Forelimb muscle (tissue), 1 donor: ENCODE measurements at regions not wholly inside any gene's neighbourhood (a gene's known extent, or its start where the extent isn't known, plus 50 kb on each side); places are given as distances from the start of the nearest gene placed in this dataset.
"Not testable (repeated sequence)": the region's sequence is repeated elsewhere in the genome, so short reads cannot be mapped to it uniquely, and the experiment has no call there.

ENCODE experiments used
- DNase-seq: peaks from one replicate; pipeline ENCODE4 v3.0.0-alpha.2; 2013; ENCODE audit warnings: low read depth

DNA sequence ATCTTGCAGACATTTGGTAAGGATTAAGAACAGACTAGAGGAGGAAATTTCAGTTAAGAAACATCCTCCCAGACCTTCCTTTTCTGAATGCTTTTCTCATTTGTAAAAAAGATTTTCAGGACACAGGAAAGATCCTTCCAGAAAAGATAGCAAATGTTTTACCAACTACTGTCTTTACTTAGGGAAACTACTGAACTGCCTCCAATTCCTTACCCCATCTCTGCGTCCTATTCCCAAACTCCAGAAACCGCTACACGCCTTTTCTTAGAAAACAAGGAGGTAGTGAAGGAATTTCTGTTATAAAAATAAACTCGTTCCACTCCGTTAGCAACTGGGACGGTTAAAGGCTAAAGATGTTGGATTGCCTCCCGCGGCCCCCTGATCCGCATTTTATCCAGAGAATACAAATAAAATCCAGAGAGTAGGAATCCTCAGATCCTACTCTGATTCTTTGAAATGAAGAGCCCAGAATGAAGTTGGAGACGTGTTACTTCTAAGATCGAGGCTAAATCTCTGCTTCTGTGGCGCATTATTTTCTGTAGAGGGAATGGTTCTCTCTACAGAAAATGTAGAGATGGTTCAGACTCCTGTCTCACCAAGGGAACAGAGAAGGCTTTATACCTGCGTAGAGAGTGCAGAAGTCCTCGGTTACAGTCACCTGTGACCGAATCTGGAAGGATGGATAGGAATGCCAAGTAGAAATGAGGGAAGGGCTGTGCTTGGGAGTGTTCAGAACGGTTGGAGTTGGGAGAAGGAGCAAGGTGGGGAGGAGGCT lies 133.0 kb downstream of the GPX5 start:
- no peak for DNase-seq

DNA sequence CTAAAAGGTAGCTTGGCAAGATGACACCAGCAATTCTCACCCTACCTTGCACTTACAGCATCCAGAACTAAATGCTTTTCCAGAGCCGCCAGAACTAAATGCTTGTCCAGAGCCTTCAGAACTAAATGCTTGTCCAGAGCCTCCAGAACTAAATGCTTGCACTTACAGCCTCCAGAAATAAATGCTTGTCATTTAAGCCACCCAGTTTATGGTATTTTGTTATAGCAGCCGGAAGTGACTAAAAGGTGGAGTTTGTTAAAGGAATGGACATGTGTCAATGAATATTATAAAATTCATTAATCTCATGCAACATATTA lies 133.5 kb downstream of the GPX5 start:
- no peak for DNase-seq

DNA sequence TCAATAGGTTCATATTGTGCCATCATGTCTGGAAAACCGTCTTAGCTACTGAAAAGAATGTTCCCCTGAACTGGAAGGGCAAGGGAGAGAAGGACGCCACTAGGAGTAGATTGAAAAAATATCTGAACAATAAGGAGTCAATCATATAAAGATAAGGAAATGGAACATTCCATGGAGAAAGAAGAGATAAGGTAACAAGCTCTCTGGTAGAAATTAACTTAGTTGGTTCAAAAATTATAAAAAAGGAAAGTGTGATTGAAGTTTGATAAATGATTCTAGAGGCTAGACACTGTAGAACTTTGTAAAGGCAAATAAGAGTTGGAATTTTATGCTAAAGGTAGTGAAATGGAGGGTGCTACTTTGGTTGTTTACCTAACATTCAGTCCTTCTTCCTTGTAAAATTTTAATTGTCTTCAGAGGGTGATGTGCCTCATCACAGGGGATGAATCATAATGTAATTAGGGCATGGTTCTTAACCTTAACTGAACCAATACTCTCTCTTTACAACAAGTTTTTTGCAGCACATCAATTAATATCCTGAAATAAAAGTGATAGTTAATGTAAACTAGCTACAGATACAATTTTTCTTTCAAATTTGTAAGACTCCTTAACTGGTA lies 135.5 kb downstream of the GPX5 start:
- no peak for DNase-seq

DNA sequence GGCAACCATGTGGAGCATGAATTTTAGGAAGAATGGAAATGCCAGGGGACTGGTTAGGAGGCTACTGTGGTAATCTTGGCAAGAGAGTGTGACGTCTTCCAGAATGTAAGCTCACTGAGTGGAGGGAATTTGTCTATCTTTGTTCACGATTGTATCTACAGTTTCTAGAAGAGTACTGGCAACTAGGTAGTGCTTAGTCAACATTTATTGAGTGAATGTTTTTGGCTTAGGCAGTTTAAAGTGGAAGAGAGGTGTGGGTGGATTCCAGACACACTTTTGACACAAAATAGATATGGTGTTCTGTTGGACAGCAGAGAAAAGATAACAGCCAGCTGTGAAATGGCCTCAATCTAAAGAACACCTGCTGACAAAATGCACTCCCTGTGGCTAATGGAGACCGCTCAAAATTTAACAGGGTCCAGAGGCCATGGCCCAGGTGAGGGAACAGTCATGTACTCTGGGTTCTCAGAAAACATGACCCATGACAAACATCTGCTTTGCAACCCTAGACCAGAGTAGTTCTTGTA lies 139.3 kb downstream of the GPX5 start:
- no peak for DNase-seq

DNA sequence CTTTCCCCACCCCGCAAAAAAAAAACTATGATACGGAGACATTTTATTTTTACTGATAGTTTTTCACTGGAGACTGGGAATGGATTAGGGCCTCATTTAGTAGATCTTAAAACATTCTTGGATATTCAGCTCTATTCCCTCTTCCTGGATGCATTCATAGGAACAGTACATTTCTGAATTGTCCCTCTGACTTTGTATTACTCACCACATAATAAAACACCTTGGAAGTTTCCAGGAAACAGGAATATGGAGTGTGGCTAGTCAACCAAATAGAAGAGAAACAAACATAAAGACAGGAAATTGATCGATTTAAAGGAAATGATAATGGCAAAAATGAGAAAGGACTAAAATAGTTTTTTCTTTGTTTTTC lies 147.7 kb downstream of the GPX5 start:
- no peak for DNase-seq

DNA sequence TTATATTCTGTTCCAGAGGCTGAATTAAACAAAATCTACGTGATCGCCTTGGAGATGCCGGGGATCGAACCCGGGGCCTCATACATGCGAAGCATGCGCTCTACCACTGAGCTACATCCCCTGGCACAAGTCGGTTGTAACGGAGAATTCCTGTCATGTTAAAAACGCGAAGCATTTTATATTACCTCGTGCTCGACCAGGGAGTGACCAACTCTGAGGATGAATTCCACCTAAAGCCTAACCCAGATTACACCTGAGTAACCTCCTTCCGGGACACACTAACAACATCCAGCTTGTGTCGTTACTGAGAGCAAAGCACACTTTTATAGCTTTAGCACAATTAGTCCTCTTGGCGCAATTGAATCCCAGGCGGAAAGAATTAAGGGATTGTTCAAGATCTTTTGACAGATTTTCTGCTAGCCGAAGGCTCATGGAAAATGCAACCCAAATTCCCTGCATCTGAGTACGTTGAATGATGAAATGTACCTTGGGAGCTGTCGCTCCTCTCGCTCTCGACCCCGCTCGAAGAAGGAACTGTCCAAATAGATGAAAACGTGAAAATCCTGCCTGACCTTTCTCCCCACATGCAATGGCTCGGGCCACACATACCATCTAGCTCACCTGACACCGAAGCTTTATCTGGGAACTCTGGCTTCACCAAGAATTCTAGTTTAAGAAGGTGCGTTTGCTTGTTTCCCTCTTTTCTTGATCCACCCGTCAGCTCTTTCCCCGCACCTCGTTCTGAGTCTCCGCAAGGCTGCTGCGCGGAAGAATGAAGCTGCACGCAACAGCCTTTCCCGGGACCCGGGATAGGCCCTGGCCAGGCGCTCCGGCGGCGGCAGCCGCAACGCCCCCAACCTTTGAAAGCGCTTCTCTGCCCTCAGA lies 148.3 kb downstream of the GPX5 start:
- DNase-seq = no peak

DNA sequence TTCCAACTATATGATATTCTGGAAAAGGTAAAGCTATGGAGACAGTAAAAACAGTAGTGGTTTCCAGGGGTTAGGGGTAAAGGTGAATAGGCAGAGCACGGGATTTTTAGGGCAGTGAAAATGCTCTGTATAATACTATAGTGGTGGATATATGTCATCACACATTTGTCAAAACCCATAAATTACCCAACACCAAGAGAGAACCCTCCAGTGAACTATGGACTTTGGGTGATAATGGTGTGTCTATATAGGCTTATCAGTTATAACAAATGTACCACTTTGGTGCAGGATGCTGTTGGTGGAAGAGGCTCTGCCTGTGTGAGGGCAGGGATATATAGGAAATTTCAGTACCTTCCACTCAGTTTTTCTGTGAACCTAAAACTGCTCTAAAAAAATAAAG lies 149.9 kb downstream of the GPX5 start:
- no peak for DNase-seq

DNA sequence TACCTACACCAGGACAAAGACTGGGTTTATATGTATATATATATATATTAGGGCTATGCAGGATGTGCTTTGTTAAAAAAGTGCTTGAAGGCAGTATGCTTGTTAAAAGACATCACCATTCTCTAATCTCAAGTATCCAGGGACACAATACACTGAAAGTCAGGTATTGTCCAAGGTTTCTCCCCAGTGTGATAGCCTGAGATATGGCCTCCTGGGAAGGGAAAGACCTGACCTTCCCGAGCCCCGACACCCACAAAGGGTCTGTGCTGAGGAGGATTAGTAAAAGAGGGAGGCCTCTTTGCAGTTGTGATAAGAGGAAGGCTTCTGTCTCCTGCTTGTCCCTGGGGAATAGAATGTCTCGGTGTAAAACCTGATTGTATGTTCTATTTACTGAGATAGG lies 156.9 kb downstream of the GPX5 start:
- DNase-seq = no peak

DNA sequence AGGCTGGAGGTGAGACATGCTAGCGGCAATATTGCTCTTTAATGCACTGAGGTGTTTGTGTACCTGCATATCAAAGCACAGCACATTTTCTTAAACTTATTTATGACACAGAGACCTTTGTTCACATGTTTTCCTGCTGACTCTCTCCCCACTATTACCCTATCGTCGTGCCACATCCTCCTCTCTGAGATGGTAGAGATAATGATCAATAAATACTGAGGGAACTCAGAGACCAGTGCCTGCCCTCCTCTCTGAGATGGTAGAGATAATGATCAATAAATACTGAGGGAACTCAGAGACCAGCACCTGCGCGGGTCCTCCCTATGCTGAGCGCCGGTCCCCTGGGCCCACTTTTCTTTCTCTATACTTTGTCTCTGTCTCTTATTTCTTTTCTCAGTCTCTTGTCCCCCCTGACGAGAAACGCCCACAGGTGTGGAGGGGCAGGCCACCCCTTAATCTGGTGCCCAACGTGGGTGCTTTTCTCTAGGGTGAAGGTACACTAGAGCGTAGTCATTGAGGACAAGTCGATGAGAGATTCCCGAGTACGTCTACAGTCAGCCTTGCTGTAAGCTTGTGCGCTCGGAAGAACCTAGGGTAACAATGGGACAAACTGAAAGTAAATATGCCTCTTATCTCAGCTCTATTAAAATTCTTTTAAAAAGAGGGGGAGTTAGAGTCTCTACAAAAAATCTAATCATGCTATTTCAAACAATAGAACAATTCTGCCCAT lies 157.4 kb downstream of the GPX5 start:
- DNase-seq = not testable (repeated sequence)

DNA sequence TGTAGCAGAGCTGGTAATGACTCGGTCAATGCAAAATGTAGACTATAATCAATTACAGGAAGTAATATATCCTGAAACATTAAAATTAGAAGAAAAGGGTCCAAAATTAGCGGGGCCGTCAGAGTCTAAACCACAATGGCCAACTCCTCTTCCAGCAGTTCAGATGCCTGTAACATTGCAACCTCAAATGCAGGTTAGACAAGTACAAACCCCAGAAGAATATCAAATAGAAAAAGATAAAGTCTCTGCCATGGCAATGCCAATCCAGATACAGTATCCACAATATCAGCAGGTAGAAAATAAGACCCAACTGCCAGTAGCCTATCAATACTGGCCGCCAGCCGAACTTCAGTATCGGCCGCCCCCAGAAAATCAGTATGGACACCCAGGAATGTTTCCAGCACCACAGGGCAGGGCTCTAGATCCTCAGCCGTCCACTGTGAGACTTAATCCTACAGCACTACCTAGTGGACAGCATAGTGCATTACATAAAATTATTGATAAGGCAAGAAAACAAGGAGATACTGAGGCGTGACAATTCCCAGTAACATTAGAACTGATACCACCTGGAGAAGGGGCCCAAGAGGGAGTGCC lies 158.4 kb downstream of the GPX5 start:
- DNase-seq = no peak

DNA sequence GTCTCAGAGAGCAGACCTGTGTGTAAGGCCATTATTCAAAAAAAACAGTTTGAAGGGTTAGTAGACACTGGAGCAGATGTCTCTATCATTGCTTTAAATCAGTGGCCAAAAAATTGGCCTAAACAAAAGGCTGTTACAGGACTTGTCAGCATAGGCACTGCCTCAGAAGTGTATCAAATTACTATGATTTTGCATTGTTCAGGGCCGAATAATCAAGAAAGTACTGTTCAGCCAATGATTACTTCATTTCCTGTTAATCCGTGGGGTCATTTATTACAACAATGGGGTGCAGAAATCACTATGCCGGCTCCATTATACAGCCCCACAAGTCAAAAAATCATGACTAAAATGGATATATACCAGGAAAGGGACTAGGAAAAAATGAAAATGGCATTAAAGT lies 160.3 kb downstream of the GPX5 start:
- not testable (repeated sequence) for DNase-seq

DNA sequence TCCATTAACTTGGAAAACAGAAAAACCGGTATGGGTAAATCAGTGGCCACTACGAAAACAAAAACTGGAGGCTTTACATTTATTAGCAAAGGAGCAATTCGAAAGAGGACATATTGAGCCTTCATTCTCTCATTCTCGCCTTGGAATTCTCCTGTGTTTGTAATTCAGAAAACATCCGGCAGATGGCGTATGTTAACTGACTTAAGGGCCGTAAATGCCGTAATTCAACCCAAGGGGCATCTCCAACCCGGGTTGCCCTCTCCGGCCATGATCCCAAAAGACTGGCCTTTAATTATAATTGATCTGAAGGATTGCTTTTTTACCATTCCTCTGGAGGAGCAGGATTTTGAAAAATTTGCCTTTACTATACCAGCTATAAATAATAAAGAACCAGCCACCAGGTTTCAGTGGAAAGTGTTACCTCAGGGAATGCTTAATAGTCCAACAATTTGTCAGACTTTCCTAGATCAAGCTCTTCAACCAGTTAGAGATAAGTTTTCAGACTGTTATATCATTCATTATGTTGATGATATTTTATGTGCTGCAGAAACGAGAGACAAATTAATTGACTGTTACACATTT lies 160.9 kb downstream of the GPX5 start:
- peak; percentile 47 for DNase-seq

DNA sequence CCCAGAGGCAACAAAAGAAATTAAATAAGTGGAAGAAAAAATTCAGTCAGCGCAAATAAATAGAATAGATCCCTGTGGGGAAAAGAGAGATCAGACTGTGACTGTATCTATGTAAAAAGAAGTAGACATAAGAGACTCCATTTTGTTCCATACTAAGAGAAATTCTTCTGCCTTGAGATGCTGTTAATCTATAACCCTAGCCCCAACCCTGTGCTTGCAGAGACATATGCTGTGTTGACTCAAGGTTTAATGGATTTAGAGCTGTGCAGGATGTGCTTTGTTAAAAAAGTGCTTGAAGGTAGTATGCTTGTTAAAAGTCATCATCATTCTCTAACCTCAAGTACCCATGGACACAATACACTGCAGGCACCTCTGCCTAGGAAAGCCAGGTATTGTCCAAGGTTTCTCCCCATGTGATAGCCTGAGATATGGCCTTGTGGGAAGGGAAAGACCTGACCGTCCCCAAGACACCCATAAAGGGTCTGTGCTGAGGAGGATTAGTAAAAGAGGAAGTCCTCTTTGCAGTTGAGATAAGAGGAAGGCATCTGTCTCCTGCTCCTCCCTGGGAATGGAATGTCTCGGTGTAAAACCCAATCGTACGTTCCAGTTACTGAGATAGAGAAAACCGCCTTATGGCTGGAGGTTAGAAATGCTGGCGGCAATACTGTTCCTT lies 161.8 kb downstream of the GPX5 start:
- not testable (repeated sequence) for DNase-seq

DNA sequence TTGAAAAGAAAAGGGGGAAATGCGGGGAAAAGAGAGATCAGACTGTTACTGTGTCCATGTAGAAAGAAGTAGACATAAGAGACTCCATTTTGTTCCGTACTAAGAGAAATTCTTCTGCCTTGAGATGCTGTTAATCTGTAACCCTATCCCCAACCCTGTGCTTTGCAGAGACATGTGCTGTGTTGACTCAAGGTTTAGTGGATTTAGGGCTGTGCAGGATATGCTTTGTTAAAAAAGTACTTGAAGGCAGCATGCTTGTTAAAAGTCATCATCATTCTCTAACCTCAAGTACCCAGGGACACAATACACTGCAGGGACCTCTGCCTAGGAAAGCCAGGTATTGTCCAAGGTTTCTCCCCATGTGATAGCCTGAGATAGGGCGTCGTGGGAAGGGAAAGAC lies 166.3 kb downstream of the GPX5 start:
- DNase-seq = not testable (repeated sequence)

DNA sequence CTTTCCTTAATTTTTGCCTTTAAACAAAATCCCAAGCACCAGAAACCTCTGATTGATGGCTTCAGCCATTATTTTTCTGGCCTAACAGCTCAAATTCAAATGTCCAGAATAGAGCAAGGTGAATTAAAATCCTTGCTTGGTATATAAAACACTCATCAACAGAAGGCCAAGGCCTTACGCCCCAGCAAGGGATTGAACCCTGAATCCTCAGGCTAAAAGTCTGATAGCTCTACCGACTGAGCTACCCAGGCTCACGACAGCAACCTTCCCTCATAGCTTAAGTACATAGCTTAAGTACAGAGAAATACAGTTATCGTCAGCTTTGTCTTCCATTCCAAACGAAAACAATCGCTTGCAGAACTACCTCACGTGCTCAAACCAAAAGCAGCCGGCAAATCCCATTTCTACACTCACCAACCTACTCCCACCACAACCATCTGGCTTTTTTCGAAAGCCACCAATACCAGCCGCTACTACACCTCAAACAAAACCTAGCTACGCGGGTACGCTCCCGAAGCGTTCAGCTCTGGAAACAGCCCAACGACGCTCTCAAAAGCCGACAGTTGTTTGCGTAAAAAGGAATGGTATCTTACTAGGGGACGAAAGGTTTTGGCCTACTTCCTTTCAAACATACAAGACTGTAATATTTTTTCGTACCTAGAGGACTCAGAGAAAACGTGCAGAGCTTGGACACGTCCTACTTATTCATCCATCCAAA lies 167.5 kb downstream of the GPX5 start:
- DNase-seq = no peak

DNA sequence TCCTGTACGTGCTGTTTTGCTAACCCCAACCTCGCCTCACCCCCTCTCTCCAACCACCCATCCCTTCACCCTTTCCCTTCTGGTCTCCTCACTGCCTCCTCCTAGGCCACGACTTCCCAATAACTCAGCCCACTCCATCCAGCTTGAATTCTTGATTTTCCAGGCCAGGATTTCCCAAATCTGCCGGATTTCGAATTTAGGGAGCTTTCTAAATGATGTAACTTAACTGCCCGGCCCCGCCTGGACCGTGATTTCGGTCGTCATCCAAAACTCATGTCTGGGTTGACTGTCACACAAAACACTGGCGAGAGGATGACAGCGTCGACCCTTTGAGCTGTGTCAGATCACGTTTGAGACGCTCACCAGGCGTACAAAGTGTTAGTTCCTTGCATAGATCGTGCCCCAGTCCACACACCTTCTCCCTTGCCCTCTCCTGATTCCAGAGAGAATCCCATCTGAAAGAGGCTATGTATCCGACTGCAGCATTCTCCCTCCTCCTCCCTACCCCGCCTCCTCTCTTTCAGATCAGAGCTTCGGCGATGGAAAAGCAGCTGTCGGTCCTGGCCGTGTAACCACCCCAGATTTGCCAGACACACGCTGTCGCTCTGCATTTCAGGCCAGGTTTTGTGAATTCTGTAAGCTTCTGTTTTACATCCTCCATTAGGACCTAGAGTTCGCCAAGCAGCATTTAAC lies 168.2 kb downstream of the GPX5 start:
- no peak for DNase-seq

DNA sequence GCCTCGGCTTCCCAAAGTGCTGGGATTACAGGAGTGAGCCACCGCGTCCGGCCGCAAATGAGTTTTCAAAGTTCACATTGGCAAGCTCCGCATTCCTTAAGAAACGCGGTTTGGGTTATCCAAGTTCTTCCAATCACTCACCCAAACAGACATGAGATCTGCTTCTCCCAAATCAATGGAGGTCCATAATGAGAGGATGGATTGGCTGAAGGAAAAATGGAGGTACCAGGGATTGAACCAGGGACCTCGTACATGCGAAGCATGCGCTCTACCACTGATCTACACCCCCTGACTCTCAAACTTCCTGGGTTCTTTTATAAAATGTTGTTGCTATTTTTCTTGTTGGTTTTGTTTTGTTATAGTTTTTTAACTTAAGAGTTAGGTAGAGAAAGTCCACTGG lies 170.0 kb downstream of the GPX5 start:
- no peak for DNase-seq

DNA sequence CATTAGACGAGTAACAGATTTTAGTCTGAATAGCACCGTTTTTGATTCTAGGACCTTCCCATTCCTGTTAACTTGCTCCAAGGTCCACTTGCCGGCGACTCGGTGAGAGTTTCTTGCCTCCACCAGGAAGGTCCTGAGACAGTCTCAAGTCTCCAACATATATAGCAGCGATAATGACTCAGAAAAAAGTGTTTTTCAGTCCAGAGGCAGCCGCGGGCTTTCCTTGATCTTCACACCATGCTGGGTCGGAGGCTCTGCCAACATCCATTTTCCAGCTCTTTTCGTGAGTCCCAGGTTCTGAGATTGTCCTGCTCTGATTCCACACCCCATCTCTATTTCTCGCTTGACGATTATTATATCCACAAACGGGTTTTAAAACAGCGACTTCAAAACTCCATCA lies 170.5 kb downstream of the GPX5 start:
- DNase-seq = no peak

DNA sequence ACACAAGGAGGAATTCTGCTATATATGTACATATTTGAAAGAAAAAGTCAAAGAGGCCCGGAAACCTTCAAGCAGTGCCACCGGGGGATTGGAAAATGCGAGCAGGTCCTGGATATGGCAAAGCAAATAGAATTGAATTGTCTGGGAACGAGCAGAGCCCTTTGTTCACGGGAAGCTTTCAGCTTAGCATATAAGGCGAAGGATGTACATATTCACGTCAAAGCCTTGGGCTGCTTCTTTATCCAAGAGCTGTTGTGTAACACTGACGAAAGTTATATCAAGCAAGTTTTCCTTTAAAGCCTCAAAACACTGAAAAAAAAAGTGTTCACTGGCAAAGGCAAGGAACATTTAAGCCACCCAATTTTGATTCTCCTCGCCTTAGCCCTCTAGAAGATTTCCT lies 171.0 kb downstream of the GPX5 start:
- DNase-seq = no peak
